GM19043 (cell line): ENCODE measurements at regions not wholly inside any gene's neighbourhood (a gene's known extent, or its start where the extent isn't known, plus 50 kb on each side); places are given as distances from the start of the nearest gene placed in this dataset.
"Not testable (repeated sequence)": the region's sequence is repeated elsewhere in the genome, so short reads cannot be mapped to it uniquely, and the experiment has no call there.

ENCODE experiments used
- ATAC-seq: cut with Tn5 transposase; IDR thresholded peaks from one replicate; pipeline ENCODE4 v1.9.1; 2021; ENCODE audit warnings: low read depth; ENCODE audit not compliant: unreplicated experiment

- no peak for ATAC-seq
Measured at GRCh38 chr6:121544691-121545090, 109.2 kb downstream of the GJA1 start.

DNA sequence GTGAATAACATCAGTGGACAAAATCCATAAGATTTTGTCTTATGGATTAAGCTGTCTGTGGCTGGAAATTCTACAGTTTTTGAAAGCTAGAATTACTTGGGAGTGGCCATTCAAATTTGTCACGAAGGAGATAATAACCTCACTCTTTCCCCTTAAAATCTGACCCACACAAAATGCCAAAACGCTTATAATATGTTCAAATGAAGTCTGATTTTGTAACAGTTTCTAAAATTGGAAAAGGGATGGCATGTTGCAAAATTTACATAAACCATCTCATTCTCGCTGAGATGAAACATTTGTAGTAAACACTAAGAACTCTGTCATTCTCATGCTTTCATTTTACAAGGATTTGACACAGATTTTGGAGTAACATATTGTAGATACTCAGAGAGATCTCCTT lies 112.7 kb downstream of the GJA1 start:
- no peak for ATAC-seq

DNA sequence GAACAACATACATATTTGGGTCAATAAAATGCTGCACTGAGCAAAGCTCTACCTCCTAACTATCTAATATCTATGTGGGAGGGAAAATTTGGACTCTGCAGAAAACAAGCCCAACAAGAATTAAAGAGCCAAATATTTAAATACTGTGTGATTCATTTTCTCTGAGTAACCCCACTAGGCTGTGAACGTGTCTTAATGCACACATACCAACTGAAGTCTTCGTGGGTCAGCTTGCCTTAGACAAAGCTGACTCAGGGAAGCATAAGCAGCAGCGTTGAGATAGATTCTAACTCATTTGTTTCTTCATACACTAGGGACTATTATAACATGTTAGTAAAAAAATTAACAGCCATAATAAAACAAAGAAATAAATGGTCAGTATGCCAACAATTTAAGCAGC lies 114.3 kb downstream of the GJA1 start:
- no peak for ATAC-seq

GRCh38 chr6:121550491-121551010 lies 115.1 kb downstream of the GJA1 start:
- ATAC-seq: no peak

DNA sequence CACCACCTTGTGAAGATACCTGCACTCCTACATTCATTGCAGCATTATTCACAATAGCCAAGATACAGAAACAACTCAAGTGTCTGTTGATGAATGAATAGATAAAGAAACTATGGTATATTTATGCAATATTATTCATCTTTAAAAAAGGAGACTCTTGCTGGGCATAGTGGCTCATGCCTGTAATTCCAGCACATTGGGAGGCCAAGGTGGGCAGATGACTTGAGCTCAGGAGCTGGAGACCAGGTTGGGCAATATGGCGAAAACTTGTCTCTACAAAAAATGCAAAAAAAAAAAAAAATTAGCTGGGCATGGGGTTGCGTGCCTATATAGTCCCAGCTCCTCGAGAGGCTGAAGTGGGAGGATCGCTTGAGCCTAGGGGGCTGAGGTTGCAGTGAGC lies 119.8 kb downstream of the GJA1 start:
- no peak for ATAC-seq

GRCh38 chr6:121556149-121556548 lies 120.7 kb downstream of the GJA1 start:
- ATAC-seq: not testable (repeated sequence)

GRCh38 chr6:121557146-121557940 lies 121.9 kb downstream of the GJA1 start:
- ATAC-seq: no peak

- ATAC-seq: no peak
Measured at GRCh38 chr6:121559611-121560269, 124.3 kb downstream of the GJA1 start.

GRCh38 chr6:121560476-121560875 lies 125.0 kb downstream of the GJA1 start:
- no peak for ATAC-seq

GRCh38 chr6:121563286-121563685 lies 127.8 kb downstream of the GJA1 start:
- ATAC-seq: no peak

- ATAC-seq: not testable (repeated sequence)
Measured at GRCh38 chr6:121564529-121564928, 129.1 kb downstream of the GJA1 start.

DNA sequence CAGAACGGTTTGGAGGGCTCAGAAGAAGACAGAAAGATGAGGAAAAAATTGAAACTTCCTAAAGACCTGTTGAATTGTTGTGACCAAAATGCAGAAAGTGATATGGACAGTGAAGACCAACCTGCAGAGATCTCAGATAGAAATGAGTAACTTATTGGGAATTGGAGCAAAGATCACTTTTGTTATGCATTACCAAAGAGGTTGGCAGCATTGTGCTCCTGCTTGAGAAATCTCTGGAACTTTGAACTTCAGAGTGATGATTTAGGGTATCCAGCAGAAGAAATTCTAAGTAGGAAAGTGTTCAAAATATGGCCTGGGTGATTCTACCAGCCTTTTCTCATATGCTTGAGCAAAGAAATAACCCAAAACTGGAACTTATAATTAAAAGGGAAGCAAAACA lies 136.0 kb downstream of the GJA1 start:
- no peak for ATAC-seq

GRCh38 chr6:121573481-121573880 lies 138.0 kb downstream of the GJA1 start:
- ATAC-seq: no peak

GRCh38 chr6:121578216-121578615 lies 142.8 kb downstream of the GJA1 start:
- no peak for ATAC-seq

- ATAC-seq: no peak
Measured at GRCh38 chr6:121579478-121579877, 144.0 kb downstream of the GJA1 start.

GRCh38 chr6:121581327-121581726 lies 145.9 kb downstream of the GJA1 start:
- ATAC-seq: no peak

DNA sequence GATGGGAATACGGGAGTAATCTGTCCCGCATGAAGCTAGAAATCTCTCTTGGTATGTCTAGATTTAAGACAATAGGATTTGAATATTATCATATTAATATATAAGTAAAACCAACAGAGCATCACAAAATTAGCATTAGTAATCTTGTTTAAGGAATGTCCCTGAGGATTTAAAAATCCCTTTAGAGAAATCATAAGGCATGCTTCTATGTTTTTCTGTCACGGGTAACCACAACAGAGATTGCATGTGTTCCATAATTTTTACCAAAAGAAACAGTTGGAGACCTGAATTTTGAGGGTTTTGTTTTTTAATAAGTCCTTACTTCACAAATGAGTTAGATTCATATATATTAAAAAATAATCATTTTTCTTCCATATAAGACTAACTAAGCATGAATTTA lies 146.8 kb downstream of the GJA1 start:
- ATAC-seq: no peak

- no peak for ATAC-seq
Measured at GRCh38 chr6:121584586-121585369, 149.3 kb downstream of the GJA1 start.

GRCh38 chr6:121590438-121590837 lies 155.0 kb downstream of the GJA1 start:
- no peak for ATAC-seq

DNA sequence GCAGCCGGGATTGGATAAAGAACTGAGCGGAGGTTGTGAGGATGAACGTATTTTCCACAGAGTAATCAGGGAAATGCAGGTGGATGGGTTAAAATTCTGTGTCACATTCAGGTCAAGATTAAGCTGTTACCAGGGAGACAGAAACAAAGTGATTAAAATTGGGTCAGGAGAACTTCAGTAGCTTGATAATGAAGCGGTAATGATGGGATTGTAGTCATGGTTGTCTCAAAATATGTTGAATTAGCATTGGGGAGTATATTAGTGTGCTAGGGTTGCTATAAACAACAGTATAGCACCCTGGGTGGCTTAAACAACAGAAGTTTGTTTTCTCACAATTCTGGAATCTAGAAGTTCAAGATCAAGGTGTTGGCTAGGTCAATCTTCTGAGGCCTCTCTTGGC lies 155.5 kb downstream of the GJA1 start:
- no peak for ATAC-seq

DNA sequence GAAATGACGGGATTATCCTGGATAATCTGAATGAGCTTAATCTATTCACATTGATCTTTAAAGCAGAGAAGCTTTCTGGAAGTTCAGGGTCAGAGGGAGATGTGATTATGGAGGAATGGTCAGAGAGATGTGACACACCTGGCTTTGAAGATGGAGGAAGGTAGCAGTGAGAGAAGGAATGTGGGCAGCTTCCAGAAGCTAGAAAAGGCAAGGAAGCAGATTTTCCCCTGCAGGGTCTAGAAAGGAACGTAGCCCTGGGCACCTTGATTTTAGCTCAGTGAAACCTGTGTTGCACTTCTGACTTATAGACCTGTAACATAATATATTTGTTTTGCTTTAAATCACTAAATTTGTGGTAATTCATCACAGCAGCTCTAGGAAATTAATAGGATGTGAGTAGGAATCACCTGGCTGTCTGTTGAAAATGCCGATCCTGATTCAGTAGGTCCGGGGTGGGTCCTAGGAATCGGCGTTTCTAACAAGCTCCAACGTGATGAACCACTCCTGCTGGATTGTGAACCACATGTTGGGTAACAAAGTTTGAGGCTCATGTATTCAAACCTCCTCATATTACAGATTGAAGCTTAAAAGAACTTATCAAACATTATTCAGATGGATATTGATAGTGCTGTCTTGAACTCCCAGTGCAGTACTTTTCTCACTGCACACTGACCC lies 157.0 kb downstream of the GJA1 start:
- ATAC-seq: no peak
